ENCODE measurements at regions not wholly inside any gene's neighbourhood (a gene's known extent, or its start where the extent isn't known, plus 50 kb on each side); places are given as distances from the start of the nearest gene placed in this dataset.
"Not testable (repeated sequence)": the region's sequence is repeated elsewhere in the genome, so short reads cannot be mapped to it uniquely, and the experiment has no call there.

DNA sequence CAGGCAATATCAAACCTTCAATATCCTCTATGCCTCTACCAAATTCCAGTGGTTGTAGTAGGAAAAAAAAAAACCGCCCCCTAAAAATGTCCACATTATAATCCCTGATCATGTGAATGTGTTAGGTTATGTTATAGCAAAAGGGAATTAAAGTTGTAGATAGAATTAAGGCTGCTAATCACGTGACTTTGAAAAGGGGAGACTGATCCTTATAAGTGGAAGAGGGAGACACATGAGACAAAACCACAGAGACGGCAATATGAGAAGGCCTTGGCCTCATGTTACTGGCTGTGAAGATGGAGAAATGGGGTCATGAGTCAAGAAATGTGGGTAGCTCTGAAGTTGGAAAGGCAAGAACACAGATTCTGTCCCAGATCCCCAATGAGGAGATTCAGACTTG lies 1711.3 kb downstream of the KHDRBS2 start:
- not testable (repeated sequence) for DNase-seq

DNA sequence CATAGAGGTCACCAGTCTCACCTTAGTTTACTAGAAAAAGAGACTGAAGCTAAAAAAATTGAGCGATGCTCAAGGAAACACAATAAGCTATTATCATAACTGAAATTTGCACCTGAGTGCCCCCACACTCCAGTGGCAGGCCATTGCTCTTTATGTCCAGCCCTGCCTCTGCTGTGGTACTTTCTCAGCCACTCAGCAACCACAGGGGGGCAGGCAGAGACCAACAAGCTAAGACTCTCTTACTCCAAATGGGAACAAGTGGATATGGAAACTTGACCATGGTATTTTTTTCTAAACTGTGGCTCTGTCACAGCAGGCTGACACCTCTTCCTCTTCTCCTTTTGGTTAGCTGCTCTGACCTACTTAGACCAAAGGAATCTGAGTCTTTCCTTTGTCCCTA lies 1713.4 kb downstream of the KHDRBS2 start:
- not testable (repeated sequence) for DNase-seq

DNA sequence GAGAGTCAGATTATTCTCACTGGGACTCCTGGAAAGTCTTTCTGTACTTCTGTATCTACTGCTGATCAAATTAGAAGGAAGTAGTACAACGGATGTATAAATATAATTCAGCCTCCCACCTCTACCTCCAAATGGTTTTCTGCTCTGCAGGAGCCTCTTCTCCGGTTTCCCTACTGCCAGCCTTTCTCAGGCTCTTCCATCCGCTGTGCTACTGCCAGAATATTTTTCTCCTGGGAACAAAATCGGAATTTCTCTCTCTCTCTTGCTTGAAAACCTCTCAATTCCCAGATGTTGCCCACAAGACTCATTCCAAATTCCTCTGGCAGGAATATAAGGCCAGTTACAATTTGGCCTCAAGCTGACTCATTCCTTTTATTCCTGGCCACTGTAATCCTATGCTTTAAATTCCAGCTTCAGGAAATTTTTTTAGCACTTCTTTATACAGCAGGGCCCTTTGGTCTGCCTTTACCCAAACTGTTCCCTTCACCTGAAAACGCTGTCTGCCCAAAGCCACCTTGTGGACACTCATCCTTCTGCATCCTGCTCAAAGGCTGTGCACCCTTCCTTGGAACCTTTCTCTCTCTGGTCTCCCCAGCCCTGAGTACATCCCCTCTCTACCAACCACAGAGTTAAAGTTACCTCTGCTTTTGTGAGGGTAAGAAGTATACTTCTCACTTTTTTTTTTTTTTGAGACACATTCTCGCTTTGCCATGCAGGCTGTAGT lies 1714.6 kb downstream of the KHDRBS2 start:
- peak in 2 of 3 donors; percentile 2 to 3 for DNase-seq

DNA sequence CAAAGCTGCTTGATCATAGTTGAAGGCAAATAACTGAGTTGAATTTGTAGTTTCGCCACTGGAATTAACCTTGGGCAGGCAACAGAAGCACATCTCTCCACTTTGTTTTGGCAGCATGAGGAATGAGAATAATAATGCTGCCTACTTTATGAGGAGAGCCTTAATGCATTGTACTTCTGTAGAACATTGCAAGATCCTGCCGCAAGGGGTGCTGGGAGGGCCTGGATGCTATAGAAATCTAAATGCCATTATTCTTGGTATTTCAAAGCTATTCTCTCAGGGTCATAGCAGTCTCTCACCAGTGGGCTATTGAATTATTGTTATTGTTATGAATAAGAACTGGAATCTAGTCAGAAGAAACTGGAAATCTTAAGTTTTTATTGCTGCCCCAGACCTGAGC lies 1715.4 kb downstream of the KHDRBS2 start:
- DNase-seq, result not testable (repeated sequence)

- DNase-seq, result not testable (repeated sequence)
These were observed 1718.4 kb downstream of the KHDRBS2 start for GRCh38 chr6:60567447-60568187.

DNA sequence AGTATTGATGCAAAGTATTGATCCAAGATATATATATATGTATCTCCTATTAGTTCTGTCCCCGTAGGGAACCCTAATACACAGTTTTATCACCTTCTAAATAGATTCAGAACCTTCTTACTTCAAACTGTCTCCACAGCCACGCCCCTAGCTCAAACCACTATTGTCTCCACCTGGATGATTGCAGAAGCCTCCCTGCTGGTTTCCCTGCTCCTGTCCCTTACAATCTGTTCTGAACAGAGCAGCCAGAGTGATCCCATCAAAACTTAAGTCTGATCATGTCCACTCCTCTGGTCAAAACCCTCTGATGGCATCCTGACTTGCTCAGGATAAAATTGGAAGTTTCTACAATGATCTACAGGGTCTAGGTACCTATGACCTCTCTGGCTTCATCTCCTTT lies 1719.6 kb downstream of the KHDRBS2 start:
- DNase-seq, result not testable (repeated sequence)

DNA sequence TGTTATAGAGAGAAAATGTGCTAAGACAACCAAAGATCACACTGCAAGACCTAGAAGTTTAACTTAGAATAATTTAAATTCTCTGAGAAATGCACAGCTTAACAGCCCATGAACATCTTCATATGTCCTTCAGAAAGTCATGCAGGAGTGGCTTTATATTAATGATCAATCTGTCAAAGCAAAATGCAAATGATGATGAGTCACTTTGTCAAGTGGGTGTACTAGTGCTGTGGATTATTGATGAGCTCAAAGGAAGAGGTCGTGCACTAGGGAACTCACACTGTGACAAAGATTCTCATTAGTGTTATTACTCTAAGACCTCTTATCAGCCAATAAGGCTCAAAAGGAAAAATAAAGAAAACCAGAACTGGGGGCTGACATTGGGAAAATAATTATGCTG lies 1726.3 kb downstream of the KHDRBS2 start:
- DNase-seq, result not testable (repeated sequence)

- not testable (repeated sequence) for DNase-seq
These were observed 1738.7 kb downstream of the KHDRBS2 start for GRCh38 chr6:60547340-60547739.

DNA sequence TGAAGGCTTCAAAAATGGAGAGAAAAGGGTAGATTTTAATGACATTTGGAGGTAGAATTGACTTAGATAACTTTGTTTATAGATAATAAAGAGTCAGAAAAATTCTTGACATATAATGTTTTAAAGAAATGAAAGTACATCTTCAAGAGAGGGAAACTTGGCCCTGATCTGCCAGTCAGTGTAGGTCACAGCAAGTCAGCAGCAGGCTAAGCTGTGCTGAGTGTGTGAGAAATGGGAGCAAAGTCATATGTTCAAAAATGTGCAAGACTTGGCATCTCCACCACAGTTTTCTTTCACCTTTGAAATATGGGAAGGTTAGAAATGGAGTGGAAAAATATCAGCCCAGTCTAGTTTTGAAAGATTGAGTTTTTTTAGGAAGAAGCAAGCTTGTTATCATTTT lies 1761.3 kb downstream of the KHDRBS2 start:
- DNase-seq, result not testable (repeated sequence)

DNA sequence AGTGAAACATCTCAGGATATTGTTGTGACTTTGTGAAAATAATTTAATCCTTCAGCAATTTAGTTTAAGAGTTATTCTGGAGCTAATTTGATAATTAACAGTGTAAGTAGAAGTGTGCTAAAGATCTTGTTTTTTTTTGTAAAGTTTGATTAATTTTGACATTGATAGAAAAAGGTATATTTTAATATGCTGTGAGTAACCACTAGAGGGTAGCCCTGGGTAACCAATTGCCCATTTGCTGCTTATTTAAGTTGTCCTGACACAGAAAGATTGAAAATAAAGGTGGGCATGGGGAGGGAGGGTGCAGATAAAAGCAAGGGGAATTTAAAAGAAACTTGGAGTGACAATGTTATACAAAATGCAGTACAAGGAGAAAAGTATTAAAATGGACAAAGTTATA lies 1808.3 kb downstream of the KHDRBS2 start:
- not testable (repeated sequence) for DNase-seq

DNA sequence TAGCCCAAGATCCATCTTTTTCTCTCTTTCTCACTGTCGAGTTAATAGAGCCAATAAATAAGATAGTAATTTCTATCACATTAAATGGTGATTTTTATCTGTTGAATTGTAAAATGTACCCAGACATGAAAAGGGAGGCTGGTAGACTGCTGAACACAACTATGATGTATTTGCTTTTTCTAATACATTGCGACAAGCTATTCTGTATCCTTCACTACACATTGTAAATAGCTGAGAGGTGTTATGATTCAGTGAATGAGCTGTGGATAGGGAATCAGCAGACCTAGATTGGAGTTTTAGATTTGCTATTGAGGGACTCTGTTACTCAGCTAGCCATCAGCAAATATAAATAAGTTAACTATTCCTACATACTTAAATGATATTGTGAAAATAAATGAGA lies 1812.2 kb downstream of the KHDRBS2 start:
- DNase-seq, result not testable (repeated sequence)

GRCh38 chr6:60471426-60471825 lies 1814.6 kb downstream of the KHDRBS2 start:
- DNase-seq, result not testable (repeated sequence)

DNA sequence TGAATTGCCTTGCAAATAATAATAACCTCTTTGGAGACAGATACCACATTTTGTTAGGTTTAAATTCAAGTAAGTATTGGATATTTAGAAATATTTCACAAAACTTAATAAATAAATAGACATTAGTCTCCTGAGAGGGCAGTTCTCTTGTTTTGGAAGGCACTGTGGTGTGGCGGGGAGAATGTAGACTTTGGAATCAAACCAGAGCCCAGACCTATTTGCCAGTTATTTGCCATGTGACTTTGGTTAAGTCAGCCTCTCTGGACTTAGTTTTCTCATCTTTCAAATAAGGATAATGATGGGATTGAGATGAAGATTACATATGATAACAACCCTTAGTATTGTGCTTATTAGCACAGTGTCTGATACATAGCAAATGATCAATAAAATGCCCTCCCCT lies 1835.6 kb downstream of the KHDRBS2 start:
- not testable (repeated sequence) for DNase-seq

DNA sequence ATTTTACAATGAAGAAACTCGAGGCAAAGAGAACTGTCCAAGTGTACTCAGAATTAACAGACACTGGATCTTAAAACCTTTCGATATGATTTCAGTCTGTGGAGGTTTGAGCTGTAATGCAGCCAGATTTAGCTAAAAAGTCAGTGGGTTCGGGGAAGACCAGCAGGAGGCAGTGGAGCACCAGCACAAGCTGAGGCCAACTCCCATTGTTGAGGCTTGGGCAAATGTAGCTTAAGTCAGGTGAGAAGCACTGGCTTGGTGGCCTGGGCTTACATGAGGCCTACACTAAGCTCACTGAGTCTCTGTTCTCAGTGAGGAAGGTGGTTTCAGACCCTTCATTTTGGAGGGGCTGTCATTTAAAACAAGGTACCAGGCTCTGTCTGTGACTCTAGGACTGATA lies 1841.5 kb downstream of the KHDRBS2 start:
- DNase-seq, result not testable (repeated sequence)

GRCh38 chr6:60439709-60440108 lies 1846.3 kb downstream of the KHDRBS2 start:
- DNase-seq, result not testable (repeated sequence)

- DNase-seq, result not testable (repeated sequence)
These were observed 1863.3 kb downstream of the KHDRBS2 start for GRCh38 chr6:60422691-60423090.

- not testable (repeated sequence) for DNase-seq
These were observed 1869.9 kb downstream of the KHDRBS2 start for GRCh38 chr6:60416118-60416517.

DNA sequence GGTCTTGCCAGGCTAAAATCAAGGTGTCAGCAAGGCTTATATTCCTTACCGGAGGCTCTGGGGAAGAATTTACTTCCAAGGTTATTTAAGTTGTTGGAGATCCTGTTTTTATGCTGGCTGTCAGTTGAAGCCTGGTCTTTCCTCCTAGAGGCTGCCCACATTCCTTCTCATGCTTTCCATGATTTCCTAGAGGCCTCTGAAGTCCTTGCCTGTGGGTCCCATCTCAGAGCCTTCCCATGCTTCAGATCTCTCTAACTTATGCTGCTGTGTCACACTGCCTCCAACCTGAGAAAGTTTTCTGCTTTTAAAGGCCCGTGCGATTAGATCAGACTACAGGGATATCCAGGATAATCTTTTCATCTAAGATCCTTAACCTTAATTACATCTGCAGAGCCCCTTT lies 1877.3 kb downstream of the KHDRBS2 start:
- DNase-seq, result not testable (repeated sequence)

DNA sequence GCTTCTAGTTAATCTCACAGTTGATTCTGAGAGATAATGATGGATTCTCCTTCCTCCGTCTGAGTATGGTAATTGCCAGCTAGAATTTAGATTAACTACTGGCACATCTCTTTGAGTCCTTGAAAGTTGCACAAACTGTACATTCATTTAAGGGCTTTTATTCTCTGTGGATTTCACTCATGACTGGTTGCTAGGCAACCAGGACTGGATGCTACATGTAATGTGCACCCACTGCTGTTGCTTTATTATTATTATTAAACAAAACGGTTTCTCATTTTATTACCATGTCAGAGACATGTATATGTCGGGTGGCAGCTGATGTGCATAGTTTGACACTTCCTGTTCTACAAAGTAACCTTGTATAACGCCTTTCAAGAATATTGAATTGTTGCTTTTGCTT lies 1882.8 kb downstream of the KHDRBS2 start:
- DNase-seq, result not testable (repeated sequence)

GRCh38 chr6:60402490-60402889 lies 1883.5 kb downstream of the KHDRBS2 start:
- DNase-seq, result not testable (repeated sequence)

GRCh38 chr6:60395261-60395660 lies 1890.8 kb downstream of the KHDRBS2 start:
- not testable (repeated sequence) for DNase-seq

- DNase-seq, result not testable (repeated sequence)
These were observed 1893.1 kb downstream of the KHDRBS2 start for GRCh38 chr6:60392969-60393368.

GRCh38 chr6:60389094-60389493 lies 1896.9 kb downstream of the KHDRBS2 start:
- not testable (repeated sequence) for DNase-seq
